ENCODE measurements at regions not wholly inside any gene's neighbourhood (a gene's known extent, or its start where the extent isn't known, plus 50 kb on each side); places are given as distances from the start of the nearest gene placed in this dataset.
"Not testable (repeated sequence)": the region's sequence is repeated elsewhere in the genome, so short reads cannot be mapped to it uniquely, and the experiment has no call there.

GRCh38 chr12:90672081-90672480 is 282.9 kb downstream of the CCER1 start:
- Histone ChIP-seq H3K9me3 (no peaks in the 10 kb centered on the region), H3K4me1 (no peaks in the 10 kb centered on the region), H3K4me3 (no peak overlapping the region), H3K27me3 (ENCODE audit: low read depth) (no peaks in the 10 kb centered on the region), H3K27ac (no peak overlapping the region), H3K36me3 (no peaks in the 10 kb centered on the region)
- no peak for DNase-seq
- TF ChIP-seq CTCF (IDR thresholded peaks at IDR 0.05): no peak
- intact Hi-C loops (cut with DNase I): no loop called here
- ATAC-seq: no peak

GRCh38 chr12:90663949-90664348 is 291.0 kb downstream of the CCER1 start:
- DNase-seq; H3K36me3 ChIP-seq; H3K4me3 ChIP-seq; intact Hi-C loops (cut with DNase I); H3K27ac ChIP-seq; H3K27me3 ChIP-seq (ENCODE audit: low read depth); H3K4me1 ChIP-seq; ATAC-seq; H3K9me3 ChIP-seq: not testable (repeated sequence)

GRCh38 chr12:90659060-90659459 is 295.9 kb downstream of the CCER1 start:
- H3K4me3 ChIP-seq: no peak overlapping the region
- no peaks in the 10 kb centered on the region for H3K36me3 ChIP-seq
- no peak overlapping the region for H3K27ac ChIP-seq
- TF ChIP-seq CTCF (IDR thresholded peaks at IDR 0.05): no peak
- no peaks in the 10 kb centered on the region for H3K9me3 ChIP-seq
- H3K27me3 ChIP-seq (ENCODE audit: low read depth): no peaks in the 10 kb centered on the region
- intact Hi-C loops (cut with DNase I): no loop called here
- ATAC-seq (no peak), DNase-seq (no peak)
- H3K4me1 ChIP-seq: no peaks in the 10 kb centered on the region

GRCh38 chr12:90653040-90653439 is 301.9 kb downstream of the CCER1 start:
- Histone ChIP-seq H3K4me1 (no peaks in the 10 kb centered on the region), H3K27ac (no peak overlapping the region), H3K4me3 (no peak overlapping the region), H3K27me3 (ENCODE audit: low read depth) (no peaks in the 10 kb centered on the region), H3K9me3 (no peaks in the 10 kb centered on the region), H3K36me3 (no peaks in the 10 kb centered on the region)
- intact Hi-C loops (cut with DNase I): no loop called here
- ATAC-seq (no peak), DNase-seq (no peak)
- no peak for TF ChIP-seq CTCF (IDR thresholded peaks at IDR 0.05)

- intact Hi-C loops (cut with DNase I): no loop called here
- no peak for ATAC-seq
- DNase-seq: no peak
- TF ChIP-seq CTCF (IDR thresholded peaks at IDR 0.05): no peak
- Histone ChIP-seq H3K9me3 (no peaks in the 10 kb centered on the region), H3K27me3 (ENCODE audit: low read depth) (no peaks in the 10 kb centered on the region), H3K4me3 (no peak overlapping the region), H3K36me3 (no peaks in the 10 kb centered on the region), H3K27ac (no peak overlapping the region), H3K4me1 (no peaks in the 10 kb centered on the region)
These were observed 302.7 kb downstream of the CCER1 start for GRCh38 chr12:90652280-90652679.

GRCh38 chr12:90645181-90645580 is 309.8 kb downstream of the CCER1 start:
- no peak for TF ChIP-seq CTCF (IDR thresholded peaks at IDR 0.05)
- DNase-seq (no peak), ATAC-seq (no peak)
- Histone ChIP-seq H3K4me1 (no peaks in the 10 kb centered on the region), H3K36me3 (no peaks in the 10 kb centered on the region), H3K4me3 (no peak overlapping the region), H3K27me3 (ENCODE audit: low read depth) (no peaks in the 10 kb centered on the region), H3K9me3 (no peaks in the 10 kb centered on the region), H3K27ac (no peak overlapping the region)
- intact Hi-C loops (cut with DNase I): no loop called here
